H1 (cell line): ENCODE measurements at regions not wholly inside any gene's neighbourhood (a gene's known extent, or its start where the extent isn't known, plus 50 kb on each side); places are given as distances from the start of the nearest gene placed in this dataset.

Experiments
- CTCF ChIA-PET: fragments of 300-600 bp; sonication (Branson Sonifier 250); formaldehyde crosslinking; loops from one replicate; lab custom pipeline; 2021; ENCODE audit not compliant: partially characterized antibody; lab: Charles Lee
- POLR2A ChIA-PET: fragments of 300-600 bp; sonication (Branson Sonifier 250); formaldehyde crosslinking; loops from one replicate; lab custom pipeline; 2021; ENCODE audit warnings: inconsistent platforms; ENCODE audit not compliant: partially characterized antibody; lab: Charles Lee
- DNase-seq, 2 experiments: peaks; one replicate each; pipeline versions ENCODE4 v3.0.0 to v3.0.0-alpha.2; 2010 to 2022; ENCODE audit warnings: low spot score in 2 of 2, low read depth in 1 of 2, mixed read lengths in 1 of 2
- FAIRE-seq: peaks from 2 replicates; lab custom pipeline; 2011; peaks lifted over from hg19 to GRCh38; lab: Jason Lieb, UNC
- H2AFZ ChIP-seq: 2 replicates; pipeline ENCODE4 v1.8.1; 2012; ENCODE audit warnings: low read length, inconsistent platforms
- H2AK5ac ChIP-seq: 2 replicates; pipeline ENCODE4 v1.6.1; 2013; ENCODE audit warnings: low read depth, low read length
- H2BK120ac ChIP-seq: replicated peaks from 2 replicates; pipeline ENCODE3; 2013; ENCODE audit warnings: low read depth, low read length, inconsistent platforms
- H2BK12ac ChIP-seq: 2 replicates; pipeline ENCODE4 v1.6.1; 2013; ENCODE audit warnings: low read depth, low read length
- H2BK15ac ChIP-seq: 2 replicates; pipeline ENCODE4 v1.6.1; 2013; ENCODE audit warnings: low read length
- H2BK20ac ChIP-seq: 2 replicates; pipeline ENCODE4 v1.6.1; 2013; ENCODE audit warnings: low read length
- H2BK5ac ChIP-seq: 2 replicates; pipeline ENCODE4 v1.6.1; 2013; ENCODE audit warnings: low read depth, low read length
- H3K14ac ChIP-seq: 2 replicates; pipeline ENCODE4 v1.6.1; 2013; ENCODE audit warnings: inconsistent platforms; ENCODE audit not compliant: insufficient read length
- H3K18ac ChIP-seq: 2 replicates; pipeline ENCODE4 v1.6.1; 2013; ENCODE audit warnings: low read length; ENCODE audit errors: extremely low read depth
- H3K23ac ChIP-seq: 2 replicates; pipeline ENCODE4 v1.6.1; 2013; ENCODE audit warnings: inconsistent platforms; ENCODE audit not compliant: insufficient read length
- H3K23me2 ChIP-seq: 2 replicates; pipeline ENCODE4 v1.6.1; 2013; ENCODE audit warnings: low read depth, low read length
- H3K27ac ChIP-seq: 2 replicates; pipeline ENCODE4 v1.6.1; 2011; ENCODE audit warnings: low read depth, low read length, inconsistent platforms
- H3K27me3 ChIP-seq, 4 experiments: replicated peaks in 1 of 4; 1 replicate in 1 of 4; 2 replicates in 3 of 4; pipeline versions ENCODE4 v1.6.1 to v1.8.1; 2011 to 2013; ENCODE audit warnings: low read length in 3 of 4, mild to moderate bottlenecking in 3 of 4, inconsistent platforms in 2 of 4, mixed read lengths in 2 of 4, moderate library complexity in 1 of 4; ENCODE audit not compliant: control insufficient read depth in 3 of 4, insufficient read depth in 3 of 4; ENCODE audit errors: extremely low read depth in 1 of 4
- H3K36me3 ChIP-seq, 4 experiments: 2 replicates each; pipeline versions ENCODE4 v1.6.1 to v1.8.1; 2011 to 2013; ENCODE audit warnings: mild to moderate bottlenecking in 4 of 4, low read length in 3 of 4, moderate library complexity in 2 of 4, control low read depth in 1 of 4, inconsistent platforms in 1 of 4; ENCODE audit not compliant: insufficient read depth in 4 of 4, control insufficient read depth in 2 of 4
- H3K4ac ChIP-seq: replicated peaks from 2 replicates; pipeline ENCODE3; 2013; ENCODE audit warnings: low read length, low read depth, mixed read lengths, inconsistent platforms; ENCODE audit not compliant: insufficient read length
- H3K4me1 ChIP-seq, 4 experiments: replicated peaks in 1 of 4; 1 replicate in 1 of 4; 2 replicates in 3 of 4; pipeline versions ENCODE4 v1.6.1 to v1.8.1; 2011 to 2013; ENCODE audit warnings: low read length in 3 of 4, inconsistent platforms in 2 of 4, mixed read lengths in 1 of 4; ENCODE audit not compliant: insufficient read depth in 4 of 4, control insufficient read depth in 3 of 4
- H3K4me2 ChIP-seq, 2 experiments: 2 replicates each; pipeline versions ENCODE4 v1.6.1 to v1.8.1; 2011 to 2013; ENCODE audit warnings: low read depth in 2 of 2, low read length in 2 of 2, control low read depth in 1 of 2, inconsistent platforms in 1 of 2, mild to moderate bottlenecking in 1 of 2; ENCODE audit not compliant: insufficient read depth in 1 of 2
- H3K4me3 ChIP-seq, 4 experiments: fragments of 200-600, 300-600 bp in 1 of 4; sonication (generic), shearing (Covaris generic), sonication (Bioruptor Twin) in 1 of 4; 2 replicates each; pipeline versions ENCODE4 v1.5.1 to v1.8.1; 2011 to 2016; ENCODE audit warnings: low read length in 4 of 4, low read depth in 3 of 4, control low read depth in 2 of 4, inconsistent platforms in 2 of 4, mild to moderate bottlenecking in 2 of 4, mixed read lengths in 1 of 4, moderate library complexity in 1 of 4; ENCODE audit not compliant: insufficient read depth in 2 of 4; ENCODE audit errors: extremely low read depth in 1 of 4
- H3K56ac ChIP-seq: replicated peaks from 2 replicates; pipeline ENCODE3; 2013; ENCODE audit warnings: low read depth, mild to moderate bottlenecking, mixed read lengths, low read length, inconsistent platforms; ENCODE audit not compliant: insufficient read length
- H3K79me1 ChIP-seq: 2 replicates; pipeline ENCODE4 v1.6.1; 2013; ENCODE audit warnings: low read depth, low read length, control low read depth
- H3K79me2 ChIP-seq, 2 experiments: 2 replicates each; pipeline versions ENCODE4 v1.6.1 to v1.8.1; 2012 to 2013; ENCODE audit warnings: low read length in 2 of 2, mild to moderate bottlenecking in 2 of 2, inconsistent platforms in 1 of 2; ENCODE audit not compliant: insufficient read depth in 2 of 2, control insufficient read depth in 1 of 2
- H3K9ac ChIP-seq, 4 experiments: replicated peaks in 1 of 4; 1 replicate in 1 of 4; 2 replicates in 3 of 4; pipeline versions ENCODE4 v1.6.1 to v1.8.1; 2011 to 2013; ENCODE audit warnings: low read depth in 3 of 4, low read length in 3 of 4, control low read depth in 2 of 4, mild to moderate bottlenecking in 2 of 4, moderate library complexity in 2 of 4, inconsistent platforms in 1 of 4; ENCODE audit errors: extremely low read depth in 1 of 4
- H3K9me3 ChIP-seq, 2 experiments: 2 replicates each; pipeline versions ENCODE4 v1.6.1 to v1.8.1; 2012 to 2013; ENCODE audit warnings: mild to moderate bottlenecking in 2 of 2, moderate library complexity in 2 of 2, control low read depth in 1 of 2, inconsistent platforms in 1 of 2, low read depth in 1 of 2, low read length in 1 of 2, mixed read lengths in 1 of 2; ENCODE audit not compliant: insufficient read depth in 2 of 2
- H4K20me1 ChIP-seq, 2 experiments: replicated peaks in 1 of 2; 2 replicates each; pipeline versions ENCODE3 to v1.8.1; 2011 to 2013; ENCODE audit warnings: inconsistent platforms in 2 of 2, low read length in 2 of 2, mild to moderate bottlenecking in 1 of 2; ENCODE audit not compliant: insufficient read depth in 2 of 2, control insufficient read depth in 1 of 2
- H4K5ac ChIP-seq: 2 replicates; pipeline ENCODE4 v1.6.1; 2013; ENCODE audit warnings: low read length, low read depth, mixed read lengths, inconsistent platforms; ENCODE audit not compliant: insufficient read length
- H4K8ac ChIP-seq: 2 replicates; pipeline ENCODE4 v1.8.0; 2013; ENCODE audit warnings: mild to moderate bottlenecking, moderate library complexity, low read length, inconsistent platforms; ENCODE audit not compliant: insufficient read depth; ENCODE audit errors: extremely low read depth
- H4K91ac ChIP-seq: replicated peaks from 2 replicates; pipeline ENCODE3; 2013; ENCODE audit warnings: low read length, mixed read lengths, inconsistent platforms; ENCODE audit not compliant: insufficient read length
- BACH1 ChIP-seq: IDR thresholded peaks from 2 replicates; pipeline ENCODE4 v1.6.1; 2012; ENCODE audit warnings: low read length, improper control_type of control experiment
- CBX8 ChIP-seq: fragments of 300-800, 300-1000 bp; sonication (generic); IDR thresholded peaks from 2 replicates; pipeline ENCODE4 v1.7.1; 2016; ENCODE audit warnings: low read depth, low read length, borderline replicate concordance
- EZH2 ChIP-seq: fragments of 200-600 bp; sonication (generic); IDR thresholded peaks from 2 replicates; pipeline ENCODE4 v1.7.1; 2012; ENCODE audit warnings: low read depth, mild to moderate bottlenecking, moderate library complexity, low read length, inconsistent platforms; ENCODE audit not compliant: severe bottlenecking
- KDM1A ChIP-seq: fragments of 200-600, 300-600 bp; sonication (generic); IDR thresholded peaks from 2 replicates; pipeline ENCODE4 v1.7.1; 2016; ENCODE audit warnings: mild to moderate bottlenecking, low read length, borderline replicate concordance
- NRF1 ChIP-seq: IDR thresholded peaks from 2 replicates; pipeline ENCODE4 v1.6.1; 2011; ENCODE audit warnings: mild to moderate bottlenecking, low read depth, low read length, improper control_type of control experiment
- POLR2A ChIP-seq, 2 experiments: IDR thresholded peaks; 1 replicate in 1 of 2; 2 replicates in 1 of 2; pipeline ENCODE4 v1.6.1; 2011; ENCODE audit warnings: low read depth in 2 of 2, low read length in 2 of 2, mild to moderate bottlenecking in 2 of 2; ENCODE audit errors: control extremely low read depth in 1 of 2
- POLR2AphosphoS5 ChIP-seq: IDR thresholded peaks from 2 replicates; pipeline ENCODE4 v1.6.1; 2011; ENCODE audit warnings: low read depth, low read length
- POU5F1 ChIP-seq: IDR thresholded peaks from 2 replicates; pipeline ENCODE4 v1.6.1; 2011; ENCODE audit warnings: low read depth, mild to moderate bottlenecking, low read length, moderate library complexity
- TAF1 ChIP-seq: IDR thresholded peaks from 2 replicates; pipeline ENCODE4 v1.6.1; 2011; ENCODE audit warnings: mild to moderate bottlenecking, low read depth, low read length
- TBP ChIP-seq: IDR thresholded peaks from 2 replicates; pipeline ENCODE4 v1.6.1; 2011; ENCODE audit warnings: low read depth, low read length, improper control_type of control experiment
- TCF12 ChIP-seq: IDR thresholded peaks from 2 replicates; pipeline ENCODE4 v1.6.1; 2011; ENCODE audit warnings: low read depth, mild to moderate bottlenecking, low read length
- ZNF274 ChIP-seq: IDR thresholded peaks from 2 replicates; pipeline ENCODE4 v1.7.0; 2012; ENCODE audit warnings: low read length, borderline replicate concordance; ENCODE audit errors: extremely low read depth
- WGBS, 2 experiments: shearing (Covaris generic) in 1 of 2; methylation state at CpG; one replicate each; pipeline versions ENCODE4 v1.1.6 to v1.1.7; 2013 to 2015; ENCODE audit warnings: low lambda C conversion rate in 2 of 2, mixed read lengths in 2 of 2, inconsistent platforms in 1 of 2, low coverage in 1 of 2, missing lambda C conversion rate in 1 of 2; ENCODE audit not compliant: insufficient replicate concordance in 2 of 2, insufficient coverage in 1 of 2, insufficient read length in 1 of 2; ENCODE audit errors: extremely low coverage in 1 of 2, missing lambda C conversion rate in 1 of 2; 5-methylcytosine and 5-hydroxymethylcytosine counted together

- H3K79me1 ChIP-seq, result no peaks in the 10 kb centered on the region
- no peak overlapping the region for H3K23ac ChIP-seq
- H2AK5ac ChIP-seq, result no peak overlapping the region
- H3K4me2 ChIP-seq, result no peak overlapping the region
- no peaks in the 10 kb centered on the region; the same call in 1 of the 2 replicates for H3K23me2 ChIP-seq
- no peak overlapping the region for H3K14ac ChIP-seq
- no peaks in the 10 kb centered on the region for H3K36me3 ChIP-seq
- H3K18ac ChIP-seq, result no peak overlapping the region
- ChIA-PET CTCF (interaction anchor here (0.5 kb wide), 1 partner anchor 618 kb away, joined by 5 read pairs; no protein-coding TSS in a partner anchor), POLR2A (no interaction called here)
- H2BK5ac ChIP-seq, result no peak overlapping the region
- FAIRE-seq, result no peak
- H2BK120ac ChIP-seq, result no peak overlapping the region
- no peak overlapping the region for H2BK20ac ChIP-seq
- WGBS, 2 experiments, result 91% methylated on average over 5 of the region's 5 CpGs; no CpG with 5 or more reads in 1 of the 2 experiments
- H3K27me3 ChIP-seq, result no peaks in the 10 kb centered on the region; a peak in 1 of 7 replicates
- no peaks in the 10 kb centered on the region for H3K9me3 ChIP-seq
- H3K4me3 ChIP-seq, result no peak overlapping the region
- H4K91ac ChIP-seq, result no peak overlapping the region
- H3K56ac ChIP-seq, result no peak overlapping the region
- no peak overlapping the region for H3K9ac ChIP-seq
- H3K27ac ChIP-seq, result no peak overlapping the region
- H2BK15ac ChIP-seq, result no peak overlapping the region
- H3K4me1 ChIP-seq, result no peaks in the 10 kb centered on the region
- no peak overlapping the region for H2BK12ac ChIP-seq
- no peaks in the 10 kb centered on the region for H4K20me1 ChIP-seq
- H4K5ac ChIP-seq, result no peak overlapping the region
- no peak overlapping the region for H4K8ac ChIP-seq
- no peak for DNase-seq
- H3K4ac ChIP-seq, result no peak overlapping the region
- H3K79me2 ChIP-seq, result no peaks in the 10 kb centered on the region
- H2AFZ ChIP-seq, result no peak overlapping the region
- no peak for TF ChIP-seq POLR2AphosphoS5
- TF ChIP-seq EZH2, result no peak
- TF ChIP-seq CBX8, result no peak
- TF ChIP-seq TBP, result no peak
- no peak for TF ChIP-seq ZNF274
- TF ChIP-seq TCF12, result no peak
- TF ChIP-seq BACH1, result no peak
- no peak for TF ChIP-seq NRF1
- no peak for TF ChIP-seq POLR2A (IDR thresholded peaks at IDR 0.05; ENCODE audit: control extremely low read depth in 1 of 2, low read depth in 2 of 2, low read length in 2 of 2)
- TF ChIP-seq TAF1, result no peak
- no peak for TF ChIP-seq KDM1A
- no peak for TF ChIP-seq POU5F1
Observed at GRCh38 chr12:90327793-90328743, 619.4 kb upstream of the ATP2B1 start.
